ENCODE measurements at regions not wholly inside any gene's neighbourhood (a gene's known extent, or its start where the extent isn't known, plus 50 kb on each side); places are given as distances from the start of the nearest gene placed in this dataset.

GRCh38 chr1:104874044-104874443, 1124.3 kb downstream of the AMY1C start:
- no peak for TF ChIP-seq ZFX (IDR thresholded peaks at IDR 0.05; ENCODE audit: borderline replicate concordance)
- TF ChIP-seq, protein P1, sequence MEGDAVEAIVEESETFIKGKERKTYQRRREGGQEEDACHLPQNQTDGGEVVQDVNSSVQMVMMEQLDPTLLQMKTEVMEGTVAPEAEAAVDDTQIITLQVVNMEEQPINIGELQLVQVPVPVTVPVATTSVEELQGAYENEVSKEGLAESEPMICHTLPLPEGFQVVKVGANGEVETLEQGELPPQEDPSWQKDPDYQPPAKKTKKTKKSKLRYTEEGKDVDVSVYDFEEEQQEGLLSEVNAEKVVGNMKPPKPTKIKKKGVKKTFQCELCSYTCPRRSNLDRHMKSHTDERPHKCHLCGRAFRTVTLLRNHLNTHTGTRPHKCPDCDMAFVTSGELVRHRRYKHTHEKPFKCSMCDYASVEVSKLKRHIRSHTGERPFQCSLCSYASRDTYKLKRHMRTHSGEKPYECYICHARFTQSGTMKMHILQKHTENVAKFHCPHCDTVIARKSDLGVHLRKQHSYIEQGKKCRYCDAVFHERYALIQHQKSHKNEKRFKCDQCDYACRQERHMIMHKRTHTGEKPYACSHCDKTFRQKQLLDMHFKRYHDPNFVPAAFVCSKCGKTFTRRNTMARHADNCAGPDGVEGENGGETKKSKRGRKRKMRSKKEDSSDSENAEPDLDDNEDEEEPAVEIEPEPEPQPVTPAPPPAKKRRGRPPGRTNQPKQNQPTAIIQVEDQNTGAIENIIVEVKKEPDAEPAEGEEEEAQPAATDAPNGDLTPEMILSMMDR (IDR thresholded peaks at IDR 0.05) = no peak
- H3K27ac ChIP-seq = no peak overlapping the region

DNA sequence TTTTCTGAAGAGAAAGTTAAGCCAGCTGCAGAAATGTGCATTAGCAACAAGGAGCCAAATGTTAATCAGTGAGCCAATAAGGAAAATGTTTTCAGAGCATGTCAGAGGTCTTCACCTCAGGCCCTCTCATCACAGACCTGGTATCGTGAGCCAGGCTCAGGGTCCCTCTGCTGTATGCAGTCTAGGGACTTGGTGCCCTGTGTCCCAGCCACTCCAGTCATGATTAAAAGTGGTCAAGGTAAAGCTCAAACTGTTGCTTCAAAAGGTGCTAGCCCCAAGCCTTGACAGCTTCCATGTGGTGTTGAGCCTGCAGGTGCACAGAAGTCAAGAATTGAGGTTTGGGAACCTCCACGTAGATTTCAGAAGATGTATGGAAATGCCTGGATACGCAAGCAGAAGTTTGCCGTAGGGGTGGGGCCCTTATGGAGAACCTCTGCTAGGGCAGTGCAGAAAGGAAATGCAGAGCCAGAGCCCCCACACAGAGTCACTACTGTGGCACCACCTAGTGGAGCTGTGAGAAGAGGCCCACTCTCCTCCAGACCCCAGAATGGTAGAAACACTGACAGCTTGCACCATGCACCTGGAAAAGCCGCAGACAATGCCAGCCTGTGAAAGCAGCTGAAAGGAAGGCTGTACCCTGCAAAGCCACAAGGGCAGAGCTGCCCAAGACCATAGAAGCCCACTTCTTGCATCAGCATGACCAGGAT, 1128.7 kb downstream of the AMY1C start:
- no peak for TF ChIP-seq ZFX (IDR thresholded peaks at IDR 0.05; ENCODE audit: borderline replicate concordance)
- TF ChIP-seq, protein P1 (IDR thresholded peaks at IDR 0.05) = 0 out of 2 replicates have a peak, but pooled peaks have one; percentile 13

GRCh38 chr1:104884939-104885338, 1135.2 kb downstream of the AMY1C start:
- TF ChIP-seq ZFX (IDR thresholded peaks at IDR 0.05; ENCODE audit: borderline replicate concordance) = no peak
- no peak overlapping the region for H3K27ac ChIP-seq

More for the DNA sequence above, 1128.7 kb downstream of the AMY1C start:
- H3K27ac ChIP-seq = no peak overlapping the region

DNA sequence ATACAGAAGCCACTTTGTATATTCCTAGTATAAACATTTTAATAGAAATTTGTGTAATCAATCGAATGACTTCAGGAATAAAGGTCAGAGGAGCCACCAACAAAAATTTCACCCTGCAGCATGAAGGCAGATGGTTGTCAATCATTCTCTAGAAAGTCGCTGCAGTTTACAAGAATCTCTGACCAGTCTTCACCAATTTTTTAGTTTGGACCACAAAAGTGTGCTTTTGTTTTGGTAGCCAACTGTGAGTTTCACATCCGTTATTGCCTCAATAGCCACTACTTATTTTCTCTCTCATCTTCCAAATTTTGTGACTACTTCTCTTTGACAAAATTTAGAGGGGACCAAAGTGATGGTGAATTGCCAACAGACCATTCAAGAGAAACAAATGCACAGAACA, 1155.6 kb downstream of the AMY1C start:
- TF ChIP-seq ZFX (IDR thresholded peaks at IDR 0.05; ENCODE audit: borderline replicate concordance) = no peak
- TF ChIP-seq, protein P1 (IDR thresholded peaks at IDR 0.05) = no peak

GRCh38 chr1:104906141-104906540, 1156.4 kb downstream of the AMY1C start:
- no peak for TF ChIP-seq ZFX (IDR thresholded peaks at IDR 0.05; ENCODE audit: borderline replicate concordance)
- TF ChIP-seq, protein P1 (IDR thresholded peaks at IDR 0.05) = no peak
- H3K27ac ChIP-seq = no peak overlapping the region

More for the DNA sequence above, 1155.6 kb downstream of the AMY1C start:
- H3K27ac ChIP-seq = no peak overlapping the region

DNA sequence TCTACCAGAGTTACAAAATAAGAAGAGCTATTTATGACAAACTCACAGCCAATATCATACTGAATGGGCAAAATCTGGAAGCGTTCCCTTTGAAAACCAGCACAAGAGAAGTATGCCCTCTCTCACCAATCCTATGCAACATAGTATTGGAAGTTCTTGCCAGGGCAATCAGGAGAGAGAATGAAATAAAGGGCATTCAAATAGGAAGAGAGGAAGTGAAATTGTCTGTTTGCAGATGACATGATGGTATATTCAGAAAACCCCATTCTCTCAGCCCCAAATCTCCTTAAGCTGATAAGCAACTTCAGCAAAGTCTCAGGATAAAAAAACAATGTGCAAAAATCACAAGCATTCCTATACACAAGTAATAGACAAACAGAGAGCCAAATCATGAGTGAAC, 1169.5 kb downstream of the AMY1C start:
- TF ChIP-seq, protein P1 (IDR thresholded peaks at IDR 0.05) = no peak
- TF ChIP-seq ZFX (IDR thresholded peaks at IDR 0.05; ENCODE audit: borderline replicate concordance) = no peak
- H3K27ac ChIP-seq = no peak overlapping the region

DNA sequence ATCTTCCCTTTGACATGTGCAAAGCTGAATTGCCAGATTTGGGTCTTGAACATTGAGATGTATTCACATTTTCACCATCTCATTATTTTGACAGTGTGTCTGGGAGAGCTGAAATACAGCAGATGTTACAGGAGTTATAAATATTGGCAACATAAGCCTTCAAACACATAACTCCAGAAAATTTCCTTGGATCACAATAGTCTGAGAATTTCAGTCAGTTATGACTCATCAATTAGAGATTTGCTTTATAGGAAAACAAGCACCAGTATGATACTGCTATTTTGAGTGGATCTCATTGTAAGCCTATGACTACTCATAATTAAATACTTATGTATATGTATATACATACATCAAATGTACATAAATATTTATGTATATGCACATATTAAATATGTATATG, 1171.8 kb downstream of the AMY1C start:
- no peak overlapping the region for H3K27ac ChIP-seq
- TF ChIP-seq, protein P1 (IDR thresholded peaks at IDR 0.05) = no peak
- no peak for TF ChIP-seq ZFX (IDR thresholded peaks at IDR 0.05; ENCODE audit: borderline replicate concordance)
